Activated CD8-positive, alpha-beta memory T cell treated with anti-CD3 and anti-CD28 coated beads, Interleukin-2, amount 10 ng/mL, durations not matched to agents 7 days and 5 days (primary cell): ENCODE measurements at regions not wholly inside any gene's neighbourhood (a gene's known extent, or its start where the extent isn't known, plus 50 kb on each side); places are given as distances from the start of the nearest gene placed in this dataset.
"Not testable (repeated sequence)": the region's sequence is repeated elsewhere in the genome, so short reads cannot be mapped to it uniquely, and the experiment has no call there.

Source experiments
- ATAC-seq: fragments of 150-1000 bp; cut with Tn5 transposase; one replicate; pipeline ENCODE4 v1.10.0; 2021; ENCODE audit warnings: moderate library complexity
- CTCF ChIA-PET: fragments of 350-600 bp; sonication (Branson Sonifier 250); formaldehyde crosslinking; loops from one replicate; lab custom pipeline; 2021; ENCODE audit warnings: antibody characterized with exemption; lab: Charles Lee
- DNase-seq: peaks from one replicate; pipeline ENCODE4 v3.0.0-alpha.2; 2020
- H3K27ac Mint-ChIP-seq: one replicate; pipeline ENCODE4 v1.8.0; 2021; ENCODE audit warnings: mild to moderate bottlenecking, mixed read lengths
- H3K27me3 Mint-ChIP-seq: one replicate; pipeline ENCODE4 v1.8.0; 2021; ENCODE audit warnings: mixed read lengths
- H3K36me3 Mint-ChIP-seq: one replicate; pipeline ENCODE4 v1.8.0; 2021; ENCODE audit warnings: mild to moderate bottlenecking, mixed read lengths
- H3K4me1 Mint-ChIP-seq: one replicate; pipeline ENCODE4 v1.8.0; 2021; ENCODE audit warnings: mixed read lengths
- H3K4me3 Mint-ChIP-seq: one replicate; pipeline ENCODE4 v1.8.0; 2021; ENCODE audit warnings: mild to moderate bottlenecking, moderate library complexity, mixed read lengths
- H3K9me3 Mint-ChIP-seq: one replicate; pipeline ENCODE4 v1.8.0; 2022; ENCODE audit warnings: low read depth, mixed read lengths

DNA sequence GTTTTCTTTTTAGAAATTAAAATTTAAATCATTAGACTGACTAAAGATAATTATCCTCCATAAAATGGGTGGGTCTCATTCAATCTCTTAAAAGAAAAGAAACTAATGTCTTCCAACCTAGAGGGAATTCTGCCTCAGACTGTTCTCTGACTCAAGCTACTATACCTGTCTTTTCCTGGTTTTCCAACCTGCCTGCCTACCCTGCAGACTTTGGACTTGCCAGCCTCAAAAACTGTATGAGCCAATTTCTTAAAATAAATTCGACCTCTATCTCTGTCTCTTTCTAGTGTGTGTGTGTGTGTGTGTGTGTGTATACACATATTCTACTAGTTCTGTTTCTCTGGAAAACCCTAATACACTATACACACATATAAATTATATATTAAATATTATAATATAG is 847.3 kb downstream of the PCDH17 start:
- no peaks in the 10 kb centered on the region for H3K36me3 Mint-ChIP-seq
- ATAC-seq: no peak
- H3K4me1 Mint-ChIP-seq: no peaks in the 10 kb centered on the region
- DNase-seq: no peak
- H3K27me3 Mint-ChIP-seq: no peaks in the 10 kb centered on the region
- CTCF ChIA-PET: no interaction called here
- H3K27ac Mint-ChIP-seq: no peak overlapping the region
- H3K4me3 Mint-ChIP-seq: no peak overlapping the region
- H3K9me3 Mint-ChIP-seq: peaks cover 4% of the 10 kb centered on the region

DNA sequence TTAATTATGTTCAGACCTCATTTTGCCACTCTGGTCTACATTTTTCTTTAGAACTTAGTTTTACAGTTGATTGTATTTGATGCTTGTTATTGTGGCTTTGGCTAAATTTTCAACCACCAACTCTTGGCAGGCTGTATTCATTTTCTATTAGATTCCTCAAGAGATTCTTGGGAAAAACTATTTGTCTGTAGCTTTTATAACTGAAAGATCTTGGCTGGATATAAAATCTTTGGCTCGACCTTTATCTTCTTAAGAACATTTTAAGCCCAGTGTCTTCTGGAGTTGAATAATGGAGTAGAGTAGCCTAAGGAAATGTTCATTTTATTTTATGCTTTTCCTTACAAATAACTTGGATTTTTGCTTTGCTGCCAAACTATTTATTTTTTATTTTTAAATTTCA is 848.5 kb downstream of the PCDH17 start:
- Mint-ChIP-seq H3K27ac (no peak overlapping the region), H3K36me3 (no peaks in the 10 kb centered on the region), H3K27me3 (no peaks in the 10 kb centered on the region), H3K4me1 (no peaks in the 10 kb centered on the region), H3K9me3 (peaks cover 4% of the 10 kb centered on the region), H3K4me3 (no peak overlapping the region)
- ATAC-seq: no peak
- CTCF ChIA-PET: no interaction called here
- no peak for DNase-seq

- H3K27ac Mint-ChIP-seq: no peak overlapping the region
- no peak overlapping the region for H3K4me3 Mint-ChIP-seq
- no peaks in the 10 kb centered on the region for H3K36me3 Mint-ChIP-seq
- DNase-seq (no peak), ATAC-seq (no peak)
- no peaks in the 10 kb centered on the region for H3K9me3 Mint-ChIP-seq
- H3K4me1 Mint-ChIP-seq: no peaks in the 10 kb centered on the region
- CTCF ChIA-PET: no interaction called here
- H3K27me3 Mint-ChIP-seq: no peaks in the 10 kb centered on the region
Observed at GRCh38 chr13:58488251-58488650, 856.7 kb downstream of the PCDH17 start.

DNA sequence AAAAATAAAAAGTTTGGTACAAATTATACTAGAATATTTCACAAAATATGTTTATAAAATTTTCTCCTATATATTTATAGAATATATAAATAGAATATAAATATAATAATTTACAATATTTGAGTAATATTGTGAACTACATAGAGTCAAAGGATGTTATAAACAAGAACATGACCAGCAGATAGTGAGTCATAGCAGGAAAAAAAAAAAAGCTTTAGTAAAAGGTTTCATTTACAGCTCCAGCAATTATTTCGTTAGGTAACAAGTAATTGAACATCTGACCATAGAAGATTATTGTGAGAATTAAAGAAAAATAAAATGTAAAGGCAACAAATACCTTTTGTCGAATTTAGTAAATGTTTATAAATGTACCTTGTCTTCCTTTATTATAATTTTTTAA is 864.1 kb downstream of the PCDH17 start:
- H3K27me3 Mint-ChIP-seq: no peaks in the 10 kb centered on the region
- no peaks in the 10 kb centered on the region for H3K4me1 Mint-ChIP-seq
- CTCF ChIA-PET: no interaction called here
- H3K36me3 Mint-ChIP-seq: no peaks in the 10 kb centered on the region
- H3K4me3 Mint-ChIP-seq: no peak overlapping the region
- H3K9me3 Mint-ChIP-seq: peaks cover 2% of the 10 kb centered on the region
- DNase-seq (no peak), ATAC-seq (no peak)
- H3K27ac Mint-ChIP-seq: no peak overlapping the region

DNA sequence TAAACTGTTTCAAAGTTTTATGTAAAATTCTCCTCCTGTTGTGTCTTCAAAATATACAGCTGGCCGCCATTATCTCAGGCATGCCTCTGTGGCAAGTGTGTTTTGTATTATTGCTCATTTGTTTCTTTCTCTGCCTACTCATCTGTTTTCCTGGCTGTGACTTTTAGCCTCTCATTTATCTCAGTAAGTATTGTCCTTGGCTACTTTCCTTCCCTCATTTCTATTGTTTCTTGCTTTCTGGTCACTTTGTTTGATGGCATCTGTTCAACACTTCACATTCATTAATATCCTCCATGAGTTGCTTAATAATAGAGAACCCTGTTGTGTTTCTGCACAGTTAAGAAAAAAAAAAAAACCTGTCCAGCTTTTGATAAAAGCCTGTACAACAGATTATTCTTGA is 869.4 kb downstream of the PCDH17 start:
- Mint-ChIP-seq H3K36me3 (no peaks in the 10 kb centered on the region), H3K9me3 (peaks cover 4% of the 10 kb centered on the region), H3K4me3 (no peak overlapping the region), H3K27me3 (no peaks in the 10 kb centered on the region), H3K27ac (no peak overlapping the region), H3K4me1 (no peaks in the 10 kb centered on the region)
- ATAC-seq: no peak
- no peak for DNase-seq
- CTCF ChIA-PET: interaction anchor here (0.6 kb wide), 1 partner anchor 706 kb away, joined by 4 read pairs; no protein-coding TSS in a partner anchor

- CTCF ChIA-PET, H3K4me1 Mint-ChIP-seq, H3K27me3 Mint-ChIP-seq, DNase-seq, ATAC-seq, H3K36me3 Mint-ChIP-seq, H3K9me3 Mint-ChIP-seq, H3K27ac Mint-ChIP-seq, H3K4me3 Mint-ChIP-seq: not testable (repeated sequence)
Observed at GRCh38 chr13:58504202-58504700, 872.7 kb downstream of the PCDH17 start.

- H3K36me3 Mint-ChIP-seq, ATAC-seq, H3K4me3 Mint-ChIP-seq, DNase-seq, H3K27me3 Mint-ChIP-seq, CTCF ChIA-PET, H3K4me1 Mint-ChIP-seq, H3K27ac Mint-ChIP-seq: not testable (repeated sequence)
- peaks cover 11% of the 10 kb centered on the region for H3K9me3 Mint-ChIP-seq
Observed at GRCh38 chr13:58505262-58505920, 873.8 kb downstream of the PCDH17 start.

DNA sequence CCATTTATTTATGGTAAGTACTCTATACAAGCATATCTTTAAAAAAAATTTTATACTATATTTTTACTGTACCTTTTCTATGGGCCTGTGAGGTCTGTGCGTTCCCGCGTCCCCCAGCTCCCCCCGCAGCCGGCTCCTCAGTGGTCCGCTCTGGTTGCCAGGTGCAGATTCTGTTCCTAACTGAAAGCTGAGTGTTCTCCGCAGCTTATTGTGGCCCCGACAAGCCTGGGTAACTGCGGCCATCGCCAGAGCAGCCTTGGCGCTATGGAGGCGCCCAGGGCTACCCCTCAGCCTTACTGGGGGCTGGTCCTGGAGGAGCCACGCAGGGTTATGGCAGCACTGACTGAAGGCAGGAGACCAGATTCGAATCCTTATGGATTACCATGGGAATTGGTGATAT is 896.8 kb downstream of the PCDH17 start:
- H3K27me3 Mint-ChIP-seq: no peaks in the 10 kb centered on the region
- H3K4me1 Mint-ChIP-seq: no peaks in the 10 kb centered on the region

DNA sequence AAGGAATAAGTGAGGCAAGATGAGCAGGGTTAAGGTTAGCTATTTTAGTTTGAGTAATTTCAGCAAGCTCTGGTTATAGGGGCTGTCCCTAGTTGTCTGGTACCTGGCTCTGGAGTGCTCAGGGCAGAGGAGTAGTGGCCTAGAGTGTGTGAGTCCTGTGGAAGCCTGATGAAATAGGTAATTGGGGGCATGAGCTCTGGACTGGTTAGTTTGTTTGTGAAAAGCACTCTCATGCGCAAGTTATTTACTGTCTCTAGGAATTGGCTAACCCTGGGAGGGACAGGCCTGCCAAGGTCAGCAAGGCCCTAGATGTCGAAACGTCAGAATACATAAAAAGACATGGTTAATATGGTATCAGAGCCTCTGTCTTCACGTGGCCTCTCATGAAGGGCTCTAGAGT is 900.1 kb downstream of the PCDH17 start:
- peaks cover 11% of the 10 kb centered on the region for H3K9me3 Mint-ChIP-seq
- H3K4me1 Mint-ChIP-seq: no peaks in the 10 kb centered on the region
- H3K27ac Mint-ChIP-seq: no peak overlapping the region
- H3K27me3 Mint-ChIP-seq: no peaks in the 10 kb centered on the region
- no peak overlapping the region for H3K4me3 Mint-ChIP-seq
- no peak for DNase-seq
- CTCF ChIA-PET: no interaction called here
- H3K36me3 Mint-ChIP-seq: no peaks in the 10 kb centered on the region
- no peak for ATAC-seq

More for the DNA sequence above, 896.8 kb downstream of the PCDH17 start:
- ATAC-seq: no peak
- Mint-ChIP-seq H3K27ac (no peak overlapping the region), H3K36me3 (no peaks in the 10 kb centered on the region), H3K9me3 (peaks cover 12% of the 10 kb centered on the region), H3K4me3 (no peak overlapping the region)
- CTCF ChIA-PET: no interaction called here
- no peak for DNase-seq

DNA sequence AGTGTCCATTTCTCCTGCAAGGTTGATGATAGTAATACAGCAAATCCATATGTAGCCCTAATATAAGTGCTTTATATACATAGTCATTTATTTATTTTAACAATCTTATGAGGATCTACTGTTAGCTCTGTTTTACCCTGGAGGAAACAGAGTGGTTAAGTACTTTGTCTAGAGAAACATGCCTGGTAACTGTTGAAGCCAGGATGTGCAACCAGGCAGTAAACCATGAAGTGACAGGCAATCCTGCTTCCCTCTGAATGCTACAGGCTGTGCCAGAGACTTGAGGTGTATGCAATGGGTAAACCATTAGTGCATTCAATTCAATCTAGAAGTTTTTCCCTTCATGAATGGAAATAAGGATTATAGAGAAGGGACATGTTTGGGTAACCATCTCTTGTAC is 911.0 kb downstream of the PCDH17 start:
- H3K9me3 Mint-ChIP-seq: peaks cover 8% of the 10 kb centered on the region
- H3K27ac Mint-ChIP-seq: no peak overlapping the region
- DNase-seq (no peak), ATAC-seq (no peak)
- H3K36me3 Mint-ChIP-seq: no peaks in the 10 kb centered on the region
- H3K27me3 Mint-ChIP-seq: no peaks in the 10 kb centered on the region
- H3K4me1 Mint-ChIP-seq: no peaks in the 10 kb centered on the region
- H3K4me3 Mint-ChIP-seq: no peak overlapping the region
- CTCF ChIA-PET: no interaction called here

DNA sequence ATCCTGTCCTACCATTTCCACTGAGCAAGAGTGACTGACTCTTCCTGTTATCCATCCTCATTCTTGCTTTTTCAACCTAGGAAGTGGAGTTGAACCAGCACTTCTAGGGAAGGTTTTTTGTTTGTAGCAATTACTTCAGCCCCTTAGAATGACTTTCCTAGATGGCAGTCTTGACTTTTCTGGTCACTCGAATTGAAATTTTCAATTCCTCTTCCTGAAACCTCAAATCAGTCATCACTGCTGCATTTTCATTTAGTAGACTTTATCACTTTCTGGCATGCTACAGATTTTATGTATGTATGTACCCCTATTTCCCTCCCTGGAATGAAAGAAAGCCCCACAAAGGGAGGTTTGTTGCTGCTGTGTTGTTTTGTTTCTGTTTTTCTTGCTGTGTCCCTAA is 915.9 kb downstream of the PCDH17 start:
- Mint-ChIP-seq H3K4me1 (no peaks in the 10 kb centered on the region), H3K27me3 (no peaks in the 10 kb centered on the region), H3K27ac (no peak overlapping the region), H3K36me3 (no peaks in the 10 kb centered on the region), H3K9me3 (peaks cover 3% of the 10 kb centered on the region), H3K4me3 (no peak overlapping the region)
- ATAC-seq (no peak), DNase-seq (no peak)
- CTCF ChIA-PET: no interaction called here

DNA sequence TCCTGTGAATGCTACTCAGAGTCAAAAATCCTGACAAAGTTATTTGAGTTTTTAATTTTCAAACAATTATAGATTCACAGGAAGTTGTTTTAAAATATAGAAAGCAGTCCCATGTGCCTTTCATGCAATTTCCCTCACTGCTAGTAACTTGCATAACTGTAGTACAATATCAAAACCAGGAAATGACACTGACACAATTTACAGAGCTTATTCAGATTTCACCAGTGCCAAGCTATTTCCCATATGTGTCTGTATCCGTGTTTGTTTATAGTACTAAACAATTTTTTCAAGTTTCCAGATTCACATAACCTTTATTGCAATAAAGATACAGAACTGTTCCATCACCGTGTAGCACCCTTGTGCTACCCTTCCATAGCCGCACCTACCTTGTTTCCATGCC is 934.6 kb downstream of the PCDH17 start:
- DNase-seq (no peak), ATAC-seq (no peak)
- Mint-ChIP-seq H3K4me1 (no peaks in the 10 kb centered on the region), H3K4me3 (no peak overlapping the region), H3K36me3 (no peaks in the 10 kb centered on the region), H3K27ac (no peak overlapping the region), H3K27me3 (no peaks in the 10 kb centered on the region), H3K9me3 (peaks cover 10% of the 10 kb centered on the region)
- CTCF ChIA-PET: no interaction called here

DNA sequence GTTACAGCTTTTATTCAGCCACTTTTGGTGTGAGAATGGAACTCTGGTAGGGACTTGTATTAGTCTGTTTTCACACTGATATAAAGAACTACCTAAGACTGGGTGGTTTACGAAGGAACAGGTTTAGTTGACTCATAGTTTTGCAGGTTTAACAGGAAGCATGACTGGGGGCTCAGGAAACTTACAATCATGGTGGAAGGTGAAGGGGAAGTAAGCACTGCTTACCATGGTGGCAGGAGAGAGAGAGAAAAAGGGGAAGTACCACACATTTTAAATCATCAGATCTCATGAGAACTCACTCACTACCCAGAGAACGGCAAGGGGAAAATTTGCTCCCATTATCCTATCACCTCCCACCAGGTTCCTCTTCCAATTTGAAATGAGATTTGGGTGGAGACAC is 942.2 kb downstream of the PCDH17 start:
- no peak for DNase-seq
- Mint-ChIP-seq H3K9me3 (peaks cover 23% of the 10 kb centered on the region), H3K27me3 (no peaks in the 10 kb centered on the region), H3K27ac (no peak overlapping the region), H3K36me3 (no peaks in the 10 kb centered on the region), H3K4me3 (no peak overlapping the region), H3K4me1 (no peaks in the 10 kb centered on the region)
- ATAC-seq: no peak
- CTCF ChIA-PET: no interaction called here

DNA sequence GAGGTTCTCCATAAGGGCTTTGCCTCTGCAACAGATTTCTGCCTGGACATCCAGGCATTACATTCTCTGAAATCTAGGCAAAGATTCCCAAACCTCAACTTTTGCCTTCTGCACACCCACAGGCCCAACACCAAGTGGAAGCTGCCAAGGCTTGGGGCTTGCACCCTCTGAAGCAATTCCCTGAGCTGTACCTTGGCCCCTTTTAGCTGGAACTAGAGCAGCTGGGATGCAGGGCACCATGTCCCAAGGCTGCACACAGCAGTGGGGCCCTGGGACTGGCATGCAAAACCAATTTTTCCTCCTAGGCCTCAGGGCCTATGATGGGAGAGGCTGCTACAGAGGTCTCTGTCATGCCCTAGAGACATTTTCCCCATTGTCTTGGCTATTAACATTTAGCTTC is 943.2 kb downstream of the PCDH17 start:
- H3K36me3 Mint-ChIP-seq: no peaks in the 10 kb centered on the region
- H3K9me3 Mint-ChIP-seq: peaks cover 22% of the 10 kb centered on the region
- no peaks in the 10 kb centered on the region for H3K4me1 Mint-ChIP-seq

More for the DNA sequence above, 943.2 kb downstream of the PCDH17 start:
- Mint-ChIP-seq H3K27me3 (no peaks in the 10 kb centered on the region), H3K4me3 (no peak overlapping the region), H3K27ac (no peak overlapping the region)
- CTCF ChIA-PET: no interaction called here
- no peak for ATAC-seq
- no peak for DNase-seq
